GM18907 (cell line): ENCODE measurements at regions not wholly inside any gene's neighbourhood (a gene's known extent, or its start where the extent isn't known, plus 50 kb on each side); places are given as distances from the start of the nearest gene placed in this dataset.

Experiments
- ATAC-seq: cut with Tn5 transposase; IDR thresholded peaks from one replicate; pipeline ENCODE4 v1.9.1; 2021; ENCODE audit warnings: mild to moderate bottlenecking, moderate library complexity; ENCODE audit not compliant: unreplicated experiment

- ATAC-seq: no peak
Observed at GRCh38 chr10:8919280-8919679, 864.8 kb downstream of the GATA3 start.

GRCh38 chr10:8921568-8921967, 867.1 kb downstream of the GATA3 start:
- no peak for ATAC-seq

GRCh38 chr10:8923096-8923495, 868.6 kb downstream of the GATA3 start:
- no peak for ATAC-seq

- ATAC-seq: no peak
Observed at GRCh38 chr10:8927705-8928104, 873.2 kb downstream of the GATA3 start.

GRCh38 chr10:8946451-8946850, 892.0 kb downstream of the GATA3 start:
- no peak for ATAC-seq

GRCh38 chr10:8950978-8951377, 896.5 kb downstream of the GATA3 start:
- ATAC-seq: no peak

GRCh38 chr10:8951440-8952089, 897.1 kb downstream of the GATA3 start:
- ATAC-seq: no peak

- ATAC-seq: no peak
Observed at GRCh38 chr10:8956400-8956799, 901.9 kb downstream of the GATA3 start.

- no peak for ATAC-seq
Observed at GRCh38 chr10:8962249-8962648, 907.8 kb downstream of the GATA3 start.

- ATAC-seq: no peak
Observed at GRCh38 chr10:8967061-8967460, 912.6 kb downstream of the GATA3 start.

GRCh38 chr10:8969853-8970252, 915.4 kb downstream of the GATA3 start:
- no peak for ATAC-seq

GRCh38 chr10:8975535-8975934, 921.0 kb downstream of the GATA3 start:
- ATAC-seq: no peak

GRCh38 chr10:8978100-8978499, 923.6 kb downstream of the GATA3 start:
- no peak for ATAC-seq

GRCh38 chr10:8979976-8980375, 925.5 kb downstream of the GATA3 start:
- no peak for ATAC-seq

- ATAC-seq: no peak
Observed at GRCh38 chr10:8981277-8981676, 926.8 kb downstream of the GATA3 start.

GRCh38 chr10:8985651-8986050, 931.2 kb downstream of the GATA3 start:
- ATAC-seq: no peak

- no peak for ATAC-seq
Observed at GRCh38 chr10:8986975-8987374, 932.5 kb downstream of the GATA3 start.

GRCh38 chr10:8987712-8988111, 933.2 kb downstream of the GATA3 start:
- no peak for ATAC-seq

- no peak for ATAC-seq
Observed at GRCh38 chr10:8990280-8990987, 935.9 kb downstream of the GATA3 start.

GRCh38 chr10:8992009-8992408, 937.5 kb downstream of the GATA3 start:
- no peak for ATAC-seq

- ATAC-seq: no peak
Observed at GRCh38 chr10:8993864-8994263, 939.4 kb downstream of the GATA3 start.

- ATAC-seq: no peak
Observed at GRCh38 chr10:8998751-8999150, 944.3 kb downstream of the GATA3 start.

GRCh38 chr10:9003122-9003521, 948.6 kb downstream of the GATA3 start:
- no peak for ATAC-seq
